ENCODE measurements at regions not wholly inside any gene's neighbourhood (a gene's known extent, or its start where the extent isn't known, plus 50 kb on each side); places are given as distances from the start of the nearest gene placed in this dataset.

DNA sequence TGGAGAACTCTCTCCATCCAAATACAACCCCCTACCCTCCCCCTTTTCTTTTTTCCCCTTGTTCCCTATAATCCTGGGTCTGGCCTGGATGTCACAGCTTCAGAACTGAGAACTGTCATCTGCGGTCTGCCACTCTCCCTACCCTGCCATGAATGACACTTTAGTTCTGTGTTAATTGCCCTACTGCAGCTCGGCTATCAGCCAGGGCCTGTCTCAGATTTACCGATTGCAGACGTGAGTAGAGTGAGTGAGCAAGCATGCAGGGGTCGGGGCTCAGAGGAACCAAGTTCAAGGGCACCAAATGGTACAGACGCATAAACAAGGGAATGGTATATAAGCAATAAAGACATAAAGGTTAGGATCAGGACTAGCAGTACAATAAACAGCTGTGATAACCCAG, 967.8 kb downstream of the BCL11A start:
- no peak for DNase-seq

DNA sequence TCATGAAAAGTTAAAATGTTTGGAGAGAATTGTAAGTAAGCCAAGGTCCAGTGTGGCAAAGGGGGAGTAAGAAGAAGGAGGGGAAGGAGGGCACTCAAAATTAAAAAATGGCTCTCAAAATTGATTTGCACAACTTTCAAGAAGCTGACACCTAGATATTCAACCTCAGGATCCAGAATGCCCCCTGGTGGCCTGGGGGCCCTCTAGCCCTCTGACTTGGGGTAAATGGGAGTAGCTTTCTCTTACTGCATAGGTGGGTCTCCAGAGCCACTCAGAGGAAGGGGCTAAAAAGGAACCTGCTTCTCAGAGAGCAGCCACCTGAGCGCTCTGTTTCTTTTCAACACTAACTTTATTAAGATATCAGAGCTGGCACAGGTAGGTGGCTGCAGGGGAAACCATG, 968.5 kb downstream of the BCL11A start:
- peak in 1 of 51 donors; percentile 4 for DNase-seq

DNA sequence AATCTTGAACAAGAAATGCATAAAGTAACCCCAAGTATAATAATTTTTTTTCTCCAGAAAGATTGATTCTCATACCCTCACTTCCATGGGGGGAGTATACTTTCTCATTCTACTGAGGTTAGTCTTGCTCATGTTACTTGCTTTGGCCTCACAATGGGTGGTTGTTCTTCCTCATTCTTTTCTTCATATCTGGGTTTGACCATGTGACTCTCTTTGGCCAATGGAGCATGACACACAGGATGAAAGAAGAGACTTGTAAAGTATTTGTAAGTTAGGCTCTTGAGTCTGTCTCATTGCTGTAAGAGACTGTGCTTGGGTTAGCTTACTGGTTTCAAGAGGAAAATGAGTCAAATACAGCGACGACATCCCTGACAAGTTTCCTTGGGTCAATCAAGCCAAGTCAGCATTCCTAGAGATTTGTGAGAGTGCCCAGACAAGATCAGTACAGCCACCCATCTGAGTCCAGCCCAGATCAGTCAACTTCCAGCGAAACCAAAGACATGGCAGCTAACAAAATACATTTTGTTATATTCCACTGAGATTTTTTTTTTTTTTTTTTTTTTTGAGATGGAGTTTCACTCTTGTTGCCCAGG, 970.2 kb downstream of the BCL11A start:
- no peak for DNase-seq

DNA sequence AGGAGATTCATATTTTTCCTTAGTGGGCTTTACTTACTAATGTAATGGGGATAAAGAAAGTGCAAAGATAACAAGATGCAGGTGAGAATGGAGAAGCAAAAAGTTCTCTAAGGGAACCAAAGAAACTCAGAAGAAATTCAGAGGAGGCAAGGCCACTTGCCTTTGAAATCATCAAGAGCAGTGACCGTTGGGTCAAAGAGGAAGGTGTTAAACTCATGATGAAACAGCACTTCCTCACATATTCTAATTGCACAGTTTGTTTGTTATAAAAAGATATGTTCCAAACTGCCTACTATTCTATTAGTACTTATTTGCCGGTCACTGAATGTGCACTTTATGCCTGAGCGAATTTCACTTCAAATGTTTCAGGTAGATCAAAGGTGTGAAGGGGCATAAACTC, 975.1 kb downstream of the BCL11A start:
- no peak for DNase-seq

DNA sequence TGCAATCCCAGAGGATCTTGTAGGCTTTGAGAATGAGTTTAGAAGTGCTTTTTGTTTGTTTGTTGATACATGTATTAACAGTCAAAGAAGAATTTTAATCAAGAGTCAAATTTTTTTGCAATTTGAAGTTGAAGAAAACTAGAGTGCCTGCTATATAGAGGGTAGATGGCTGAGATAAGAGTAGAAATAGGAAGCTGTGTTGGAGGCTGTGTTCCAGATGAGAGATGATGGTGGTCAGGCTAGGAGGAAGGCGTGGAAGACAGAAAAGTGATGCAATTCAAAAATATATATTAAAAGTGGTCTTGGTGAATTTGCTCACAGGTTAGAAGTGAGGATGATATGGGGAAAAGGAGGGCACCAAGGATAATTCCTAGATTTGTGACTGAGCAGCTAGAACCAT, 978.3 kb downstream of the BCL11A start:
- DNase-seq = no peak

DNA sequence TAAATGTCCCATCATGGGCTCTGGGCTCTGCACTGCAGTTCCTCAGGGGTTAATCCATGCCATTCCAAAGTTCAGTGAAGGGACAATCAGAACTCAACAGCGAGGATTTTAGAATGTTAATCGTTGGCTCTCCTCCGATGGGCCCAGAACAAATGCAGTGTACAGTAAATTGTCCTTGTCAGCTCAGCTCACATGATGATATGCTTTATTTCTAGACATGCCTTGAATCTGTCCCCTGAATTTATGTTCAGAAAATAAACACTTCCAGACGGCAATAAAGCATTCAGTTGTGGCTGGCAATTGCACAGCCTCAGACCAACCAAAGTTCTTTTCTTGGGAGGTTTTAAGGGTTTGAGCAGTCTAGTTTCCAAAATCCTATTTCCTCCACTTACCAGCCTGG, 981.2 kb downstream of the BCL11A start:
- DNase-seq = no peak

DNA sequence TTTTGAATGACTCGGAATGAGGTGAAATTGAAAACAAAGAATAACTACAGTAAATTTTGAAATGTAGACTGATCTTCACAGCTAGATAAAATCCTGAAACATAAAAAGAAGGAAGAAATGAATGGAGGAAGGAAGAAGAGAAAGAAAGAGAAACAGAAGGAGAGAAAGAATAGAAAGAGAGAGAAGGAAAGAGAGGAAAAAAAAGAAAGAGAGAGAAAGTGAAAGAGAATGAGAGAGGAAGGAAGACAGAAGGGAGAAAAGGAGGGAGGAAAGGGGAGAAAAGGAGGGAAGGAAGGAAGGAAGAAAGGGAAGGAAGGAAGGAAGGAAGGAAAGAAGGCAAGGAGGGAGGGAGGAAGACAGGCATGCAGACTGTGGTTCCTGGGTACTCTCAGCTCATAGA, 982.6 kb downstream of the BCL11A start:
- no peak for DNase-seq

DNA sequence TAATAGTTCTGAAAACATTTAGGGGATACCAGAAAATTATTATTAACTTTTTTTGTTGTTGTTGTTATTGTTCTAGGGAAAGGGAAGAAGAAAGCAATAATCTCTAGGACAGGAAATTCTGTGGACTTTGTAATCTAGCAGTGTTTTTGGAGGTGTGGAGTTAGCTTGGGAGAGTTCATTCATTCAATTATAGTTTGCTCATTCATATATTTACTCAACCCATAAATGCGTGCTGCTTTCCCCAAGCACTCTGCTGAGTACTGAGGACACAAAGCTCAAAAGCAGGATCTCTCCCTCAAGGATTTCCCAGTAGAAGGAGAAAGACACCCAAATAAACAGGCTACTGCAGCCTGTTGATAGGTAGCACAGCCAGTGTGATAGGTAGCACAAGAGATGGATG, 984.3 kb downstream of the BCL11A start:
- DNase-seq = no peak

DNA sequence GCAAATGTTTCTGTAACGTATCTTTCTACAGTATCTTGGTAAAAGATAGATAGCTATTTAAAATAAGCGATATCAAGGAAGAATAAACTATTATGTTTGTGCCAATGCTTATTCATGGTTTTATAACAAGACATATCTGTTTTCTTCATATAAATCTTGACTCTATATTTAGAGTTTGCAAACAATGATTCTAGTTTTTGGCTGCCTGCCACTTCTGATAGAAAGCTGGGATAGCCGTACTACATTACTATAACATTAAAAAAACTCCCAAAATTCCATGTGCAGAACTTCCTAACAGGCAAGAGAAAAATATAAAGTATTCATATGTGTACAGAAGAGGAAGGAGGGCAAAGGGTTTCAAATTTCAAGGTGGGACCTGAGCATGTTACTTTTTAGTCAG, 985.0 kb downstream of the BCL11A start:
- DNase-seq = no peak

DNA sequence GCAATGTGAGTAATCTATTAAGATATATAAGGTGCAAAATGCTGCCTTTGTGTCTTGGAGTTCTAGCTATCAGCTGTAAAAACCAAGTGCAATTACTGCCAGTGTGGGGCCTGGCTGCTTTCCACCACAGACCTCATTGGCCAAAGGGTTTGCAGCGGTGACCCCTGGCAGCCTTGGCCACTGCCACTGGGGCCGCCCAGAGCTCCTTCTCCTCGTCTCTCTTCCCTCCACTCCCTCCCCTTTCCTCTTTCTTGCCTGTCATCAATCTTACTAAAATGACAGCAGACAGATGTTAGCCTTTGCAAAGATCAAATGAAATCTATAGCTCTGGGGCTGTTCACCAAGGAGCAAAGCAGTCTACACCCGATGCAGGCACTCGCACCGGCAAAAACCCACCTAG, 986.3 kb downstream of the BCL11A start:
- DNase-seq = no peak

DNA sequence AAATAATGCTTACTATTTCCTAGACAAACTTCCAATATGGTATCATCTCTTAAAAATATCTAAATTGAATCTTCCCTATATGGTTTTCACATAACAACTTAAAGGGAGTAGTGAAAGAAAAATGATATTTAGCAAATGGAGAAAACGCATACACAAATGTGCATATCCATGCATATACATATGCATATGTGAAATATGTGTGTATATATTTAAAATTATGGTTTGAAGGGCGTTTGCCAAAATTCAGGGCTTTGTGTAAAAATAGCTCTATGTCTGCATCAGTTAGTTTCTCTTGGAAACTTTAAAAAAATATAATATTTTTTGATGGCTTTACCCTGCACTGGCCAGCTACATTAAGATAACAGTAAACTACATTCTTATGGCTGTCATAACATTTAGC, 986.7 kb downstream of the BCL11A start:
- no peak for DNase-seq

DNA sequence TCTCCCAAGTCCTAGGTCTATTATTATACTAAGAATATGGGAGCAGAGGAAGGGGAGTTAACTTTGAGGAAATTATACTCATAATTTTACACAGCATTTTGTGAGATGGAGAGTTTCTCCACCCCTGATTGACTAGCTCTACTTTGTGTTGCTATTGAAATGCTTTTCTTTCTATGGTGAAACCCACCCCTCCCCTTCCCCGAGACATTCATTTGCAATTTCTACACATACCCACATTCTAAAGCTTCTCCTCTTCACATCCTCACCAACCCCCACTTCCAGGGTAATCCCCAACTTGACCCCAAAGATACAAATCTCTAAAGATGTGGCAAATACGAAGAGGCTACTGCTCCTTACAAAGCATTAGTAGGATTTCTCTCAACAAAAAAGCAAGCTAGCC, 992.2 kb downstream of the BCL11A start:
- DNase-seq = no peak

DNA sequence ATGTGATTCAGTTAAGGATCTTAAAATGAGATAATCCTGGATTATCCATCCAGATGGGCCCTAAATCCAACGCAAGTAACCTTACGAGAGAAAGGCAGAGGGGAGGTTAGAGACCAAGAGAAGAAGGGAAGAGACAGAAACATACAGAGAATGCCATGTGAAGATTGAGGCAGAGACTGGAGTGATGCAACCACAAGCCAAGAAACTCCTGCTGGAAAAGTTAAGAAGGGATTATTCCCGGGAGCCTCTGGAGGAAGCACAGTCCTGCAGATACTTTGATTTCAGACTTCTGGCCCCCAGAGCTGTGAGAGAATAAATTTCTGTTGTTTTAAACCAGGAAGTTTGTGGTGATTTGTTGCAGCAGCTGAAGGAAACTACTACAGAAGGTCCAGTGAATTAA, 992.7 kb downstream of the BCL11A start:
- no peak for DNase-seq

DNA sequence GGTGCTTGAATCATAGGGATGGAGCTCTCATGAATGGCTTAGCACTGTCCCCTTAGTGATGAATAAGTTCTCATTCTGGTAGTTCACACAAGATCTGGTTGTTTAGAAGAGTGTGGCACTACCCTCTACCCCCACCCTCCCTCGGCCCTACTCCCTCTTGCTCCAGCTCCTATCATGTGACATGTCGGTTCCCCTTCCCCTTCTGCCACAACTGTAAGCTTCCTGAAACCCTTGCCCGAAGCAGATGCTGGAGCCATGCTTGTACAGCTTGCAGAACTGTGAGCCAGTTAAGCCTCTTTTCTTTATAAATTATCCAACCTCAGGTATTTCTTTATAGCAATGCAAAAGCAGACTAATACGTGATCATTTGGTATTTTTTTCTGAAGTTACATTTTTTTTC, 1012.6 kb downstream of the BCL11A start:
- DNase-seq = no peak

DNA sequence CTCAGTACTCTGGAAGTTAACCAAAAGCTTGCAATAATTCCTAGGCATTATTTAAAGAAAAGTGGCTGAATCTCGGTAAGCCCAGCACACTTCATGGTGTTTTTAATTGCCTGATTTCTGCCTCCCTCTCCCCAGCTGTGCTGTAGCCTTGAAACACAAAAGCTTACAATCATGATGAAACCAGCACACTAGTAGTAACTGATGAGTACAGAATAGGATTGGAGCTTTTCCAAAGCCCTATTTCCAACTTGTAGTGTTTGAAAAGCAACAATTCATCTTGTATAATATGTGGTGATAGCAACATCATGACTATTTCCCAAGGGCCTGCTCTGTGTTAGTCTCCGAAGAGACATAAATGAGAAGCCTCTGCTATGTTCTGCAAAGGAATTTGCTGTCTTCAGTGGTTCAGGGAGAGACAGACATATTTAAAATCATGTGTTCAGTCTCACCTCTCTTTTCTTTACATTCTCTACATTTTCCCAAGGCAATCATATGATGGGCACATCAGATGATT, 1015.0 kb downstream of the BCL11A start:
- no peak for DNase-seq

DNA sequence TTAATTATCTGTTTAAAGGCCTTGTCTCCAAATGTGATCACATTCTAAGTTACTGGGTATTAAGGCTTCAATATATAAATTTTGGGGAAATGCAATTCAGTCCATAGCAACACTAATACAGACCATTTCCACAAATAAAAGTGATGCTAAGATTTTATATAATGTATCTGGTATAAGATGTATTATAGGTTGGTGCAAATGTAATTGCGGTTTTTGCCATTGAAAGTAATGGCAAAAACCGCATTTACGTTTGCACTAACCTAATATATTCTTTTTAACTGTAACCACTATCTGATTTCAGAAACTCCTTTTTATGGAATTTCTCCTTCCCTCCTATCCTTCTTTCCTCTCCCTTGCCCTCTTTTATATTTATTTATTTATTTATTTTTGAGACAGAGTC, 1020.6 kb downstream of the BCL11A start:
- DNase-seq = no peak

DNA sequence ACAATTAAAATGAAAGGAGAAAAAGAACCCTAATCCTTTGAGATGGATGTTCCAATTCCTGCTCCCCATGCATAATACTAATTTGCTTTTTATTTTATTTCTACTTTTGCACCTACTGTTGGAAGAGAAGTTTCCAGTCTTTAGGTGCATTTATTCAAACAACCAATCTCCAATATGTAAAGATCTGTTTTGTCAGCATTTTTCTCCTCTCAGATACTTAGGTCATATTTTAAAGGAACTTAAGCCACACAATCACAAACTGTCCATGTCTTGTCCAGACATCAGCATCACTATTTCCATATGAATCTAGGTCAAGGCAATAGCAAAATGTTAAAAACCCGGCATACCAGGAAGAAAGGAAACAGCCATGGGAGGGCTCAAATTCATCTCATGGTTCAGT, 1023.2 kb downstream of the BCL11A start:
- DNase-seq = no peak

DNA sequence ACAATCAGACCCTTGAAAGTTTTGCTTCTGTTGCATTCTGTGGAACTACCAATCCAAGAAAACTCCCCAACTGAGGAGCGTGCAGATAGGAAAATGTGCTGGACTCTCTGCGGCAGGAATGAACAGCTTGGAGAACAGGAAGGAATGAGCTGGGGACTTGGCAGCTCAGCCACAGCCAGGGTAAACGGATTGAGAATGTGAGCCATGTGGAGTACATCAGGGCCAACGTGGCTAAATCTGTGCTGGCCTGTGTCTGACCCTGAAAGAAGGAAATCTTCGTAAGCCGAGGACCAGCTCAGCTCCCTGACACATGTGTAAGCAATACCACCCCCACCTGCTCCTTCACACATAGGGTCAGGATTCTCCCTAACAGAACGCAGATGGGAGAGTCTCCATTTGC, 1023.7 kb downstream of the BCL11A start:
- no peak for DNase-seq

DNA sequence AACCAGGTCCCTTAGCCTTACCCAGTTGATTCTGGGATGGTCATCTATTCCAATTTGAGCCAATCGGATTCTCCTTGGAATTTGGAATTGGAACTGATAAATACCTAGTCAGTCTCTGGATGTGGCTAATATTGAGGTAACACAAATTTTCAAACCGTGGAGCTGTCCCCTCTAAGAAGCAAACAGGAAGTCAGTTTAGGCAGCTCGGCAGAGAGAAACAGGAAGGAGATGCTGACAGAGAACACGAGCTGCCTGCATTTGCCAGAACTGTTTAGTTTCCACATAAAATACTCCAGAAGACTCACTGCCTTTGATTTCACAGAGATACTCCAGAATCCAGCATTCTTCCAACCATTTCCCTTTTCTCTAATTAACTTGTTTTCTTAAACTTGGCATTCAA, 1024.9 kb downstream of the BCL11A start:
- no peak for DNase-seq

DNA sequence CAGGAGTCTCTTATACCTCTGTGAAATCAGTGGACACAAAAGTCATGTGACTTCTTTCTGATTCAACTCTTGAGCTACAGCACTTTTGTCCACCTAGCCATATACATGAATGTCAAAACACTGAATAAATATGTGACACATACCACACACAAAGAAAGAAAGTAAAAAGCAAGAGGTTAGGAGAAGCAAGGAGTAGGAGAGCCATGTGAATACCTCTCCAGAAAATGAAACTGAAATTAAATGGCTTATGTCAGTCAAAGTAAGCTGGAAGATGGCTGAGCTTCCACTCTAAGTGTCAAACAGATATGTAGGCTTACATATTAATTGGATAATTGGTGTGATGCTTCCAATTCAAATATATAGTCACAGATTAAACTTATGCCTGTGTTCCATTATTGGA, 1050.5 kb downstream of the BCL11A start:
- no peak for DNase-seq

DNA sequence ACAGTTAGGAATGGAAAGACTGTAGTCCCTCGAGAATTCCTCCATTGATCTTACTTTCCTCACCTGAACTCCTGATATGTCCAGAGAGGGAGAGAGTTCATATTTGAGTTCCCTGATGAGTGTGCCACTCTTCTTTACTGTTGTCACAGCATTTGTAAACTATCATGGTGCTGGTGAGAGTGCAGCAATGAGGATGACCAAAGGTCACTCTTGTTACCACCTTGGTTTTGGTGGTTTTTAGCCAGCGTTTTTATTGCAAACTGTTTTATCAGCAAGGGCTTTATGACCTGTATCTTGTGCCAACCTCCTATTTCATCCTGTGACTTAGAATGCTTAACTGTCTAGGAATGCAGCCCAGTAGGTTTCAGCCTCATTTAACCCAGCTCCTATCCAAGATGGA, 1062.5 kb downstream of the BCL11A start:
- no peak for DNase-seq

DNA sequence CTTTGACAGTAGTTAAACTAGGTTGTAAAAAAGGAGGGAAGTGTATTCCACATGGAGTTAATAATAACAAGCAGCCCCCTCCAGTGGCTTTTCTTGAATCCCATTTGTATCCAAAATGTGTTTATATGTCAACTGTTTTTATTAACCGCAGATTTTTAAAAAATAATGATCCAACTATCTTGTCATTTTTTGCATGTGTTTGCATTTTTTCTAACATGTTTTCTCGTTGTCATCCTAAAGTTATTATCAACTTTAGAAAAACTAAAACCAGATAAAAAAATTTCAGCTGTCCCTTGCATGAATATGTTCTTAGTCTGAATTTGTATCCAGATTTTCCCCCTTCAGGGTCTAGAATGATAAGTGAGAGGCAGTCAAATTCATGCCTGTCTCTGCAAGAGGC, 1063.3 kb downstream of the BCL11A start:
- no peak for DNase-seq

DNA sequence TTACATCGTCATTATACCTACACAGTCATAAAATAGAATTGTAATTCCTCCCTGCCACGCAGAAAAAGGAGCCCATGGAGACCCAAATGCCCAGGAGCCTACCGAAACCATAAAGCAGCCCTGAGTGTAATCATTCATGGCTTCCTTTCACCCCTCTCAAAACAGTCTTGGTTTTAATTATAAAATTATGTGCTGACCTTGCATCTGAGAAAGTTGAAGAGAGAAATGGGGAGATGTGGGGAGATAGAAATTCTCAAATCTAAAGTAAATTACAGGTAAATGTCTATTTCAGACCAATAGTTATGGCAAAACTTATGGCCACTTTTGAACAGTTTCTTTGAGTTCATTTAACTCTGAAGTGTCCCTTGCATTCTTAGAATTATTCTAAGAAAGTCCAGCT, 1068.8 kb downstream of the BCL11A start:
- no peak for DNase-seq

DNA sequence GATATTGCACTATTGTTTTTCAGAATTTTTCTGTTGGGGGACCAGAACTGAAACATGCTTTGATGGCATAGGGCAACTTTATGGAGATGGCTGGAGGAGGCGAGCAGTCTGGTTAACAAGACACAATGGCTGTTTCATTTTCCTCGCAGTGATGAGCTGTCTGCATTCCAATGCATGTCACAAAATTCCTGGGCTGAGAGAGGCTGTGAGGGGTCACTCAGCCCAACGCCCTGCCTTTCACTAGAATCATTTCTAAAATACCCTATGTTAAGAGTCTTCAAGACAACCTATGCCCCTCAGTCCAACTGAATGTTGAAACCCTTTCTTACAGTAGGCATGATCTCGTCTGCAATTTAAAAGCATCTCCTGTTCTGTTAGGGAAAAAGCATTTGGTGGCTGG, 1090.0 kb downstream of the BCL11A start:
- no peak for DNase-seq
